AML-193 (cell line): ENCODE measurements at regions not wholly inside any gene's neighbourhood (a gene's known extent, or its start where the extent isn't known, plus 50 kb on each side); places are given as distances from the start of the nearest gene placed in this dataset.

Experiments used
- DNase-seq, 2 experiments: peaks; one replicate each; lab custom pipeline; 2025; lab: John Stamatoyannopoulos, UW

- no peak for DNase-seq
These were observed 500.6 kb downstream of the QKI start for GRCh38 chr6:163915131-163915530.

GRCh38 chr6:163913045-163913444 lies 498.5 kb downstream of the QKI start:
- DNase-seq, result no peak

- no peak for DNase-seq
These were observed 491.6 kb downstream of the QKI start for GRCh38 chr6:163906006-163906710.

- DNase-seq, result no peak
These were observed 489.7 kb downstream of the QKI start for GRCh38 chr6:163904186-163904585.

- no peak for DNase-seq
These were observed 489.0 kb downstream of the QKI start for GRCh38 chr6:163903541-163903940.

- no peak for DNase-seq
These were observed 488.5 kb downstream of the QKI start for GRCh38 chr6:163902993-163903392.

- DNase-seq, result no peak
These were observed 487.2 kb downstream of the QKI start for GRCh38 chr6:163901681-163902080.

GRCh38 chr6:163900570-163900969 lies 486.1 kb downstream of the QKI start:
- DNase-seq, result no peak

- DNase-seq, result no peak
These were observed 483.2 kb downstream of the QKI start for GRCh38 chr6:163897669-163898068.

- no peak for DNase-seq
These were observed 482.5 kb downstream of the QKI start for GRCh38 chr6:163897030-163897429.

GRCh38 chr6:163895162-163895561 lies 480.6 kb downstream of the QKI start:
- no peak for DNase-seq

GRCh38 chr6:163893609-163894189 lies 479.2 kb downstream of the QKI start:
- DNase-seq, result no peak

GRCh38 chr6:163892824-163893561 lies 478.5 kb downstream of the QKI start:
- DNase-seq, result no peak

GRCh38 chr6:163889904-163890514 lies 475.5 kb downstream of the QKI start:
- no peak for DNase-seq

GRCh38 chr6:163888030-163888819 lies 473.7 kb downstream of the QKI start:
- DNase-seq, result no peak

- DNase-seq, result no peak
These were observed 471.9 kb downstream of the QKI start for GRCh38 chr6:163886428-163886827.

- no peak for DNase-seq
These were observed 469.5 kb downstream of the QKI start for GRCh38 chr6:163883984-163884383.

GRCh38 chr6:163878698-163879097 lies 464.2 kb downstream of the QKI start:
- no peak for DNase-seq

GRCh38 chr6:163877877-163878639 lies 463.5 kb downstream of the QKI start:
- DNase-seq, result no peak

GRCh38 chr6:163876391-163876790 lies 461.9 kb downstream of the QKI start:
- DNase-seq, result no peak

GRCh38 chr6:163874784-163875183 lies 460.3 kb downstream of the QKI start:
- no peak for DNase-seq
